NCI-H1694 treated with DMSO at 0.1 percent for 48 hours (cell line): ENCODE measurements at regions not wholly inside any gene's neighbourhood (a gene's known extent, or its start where the extent isn't known, plus 50 kb on each side); places are given as distances from the start of the nearest gene placed in this dataset.
"Not testable (repeated sequence)": the region's sequence is repeated elsewhere in the genome, so short reads cannot be mapped to it uniquely, and the experiment has no call there.

Experiments
- DNase-seq: peaks from one replicate; lab custom pipeline; 2025; lab: John Stamatoyannopoulos, UW

DNA sequence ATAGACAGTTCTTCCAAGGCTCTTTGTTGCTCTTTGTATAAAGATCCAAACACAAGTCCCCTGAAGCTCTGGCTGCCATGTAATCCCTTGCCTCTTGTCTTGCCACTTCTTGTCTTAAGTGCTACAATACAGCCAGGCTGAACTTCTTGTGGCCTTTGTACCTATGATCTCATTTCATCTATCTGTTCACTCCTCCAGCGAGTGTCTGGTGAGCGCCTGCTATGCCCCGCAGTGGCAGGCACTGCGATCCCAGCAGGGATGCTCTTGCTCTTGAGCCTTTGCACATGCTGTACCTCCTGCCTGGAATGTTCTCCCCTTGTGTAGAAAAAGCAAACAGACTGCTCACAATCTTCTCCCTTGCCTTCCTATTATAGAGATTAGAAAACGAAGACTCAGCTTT is 81.9 kb upstream of the ADPGK start:
- no peak for DNase-seq

DNA sequence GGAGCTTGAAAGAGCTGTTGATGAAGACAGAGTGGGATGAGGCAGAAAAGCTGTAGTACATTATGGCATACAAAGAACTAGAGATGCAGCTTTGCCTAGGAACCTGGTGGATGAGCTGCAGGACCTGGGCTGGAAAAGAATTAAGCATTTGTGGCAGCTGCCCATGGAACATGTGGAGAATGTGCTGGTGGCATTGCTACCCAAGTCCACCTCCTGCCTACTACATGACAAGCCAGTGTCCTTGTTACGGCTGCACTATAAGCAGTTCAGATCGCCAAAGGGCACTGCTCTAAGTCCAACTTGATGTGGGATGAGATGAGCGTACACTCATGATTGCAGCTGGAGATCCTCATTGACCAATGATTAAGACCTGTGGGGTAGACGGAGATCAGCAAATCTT is 81.1 kb upstream of the ADPGK start:
- no peak for DNase-seq

DNA sequence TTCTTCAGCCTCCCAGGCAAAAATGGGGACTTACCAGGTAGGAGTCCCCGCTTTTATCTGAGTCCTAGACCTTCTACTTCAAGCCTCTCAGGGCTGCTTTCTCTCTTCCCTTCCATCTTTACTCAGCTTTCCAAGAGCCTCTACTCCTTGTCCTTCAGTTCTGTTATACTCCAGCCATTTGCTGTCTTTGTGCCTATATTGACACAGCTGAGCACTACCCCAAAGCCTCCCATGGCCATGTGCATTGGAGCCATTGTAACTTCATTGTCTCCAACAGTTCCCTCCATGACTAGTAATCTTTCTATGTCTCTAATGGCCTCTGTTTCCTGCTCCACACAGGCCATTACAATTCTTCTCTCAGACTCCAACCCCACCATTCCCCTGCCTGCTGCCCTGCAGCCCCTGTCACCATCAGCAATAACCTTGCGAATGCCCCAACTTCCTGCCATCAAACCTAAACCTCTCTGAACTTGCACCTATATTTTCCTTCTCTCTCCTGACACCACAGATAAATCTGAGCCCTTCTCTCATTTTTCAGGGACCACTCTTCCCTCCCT is 77.9 kb upstream of the ADPGK start:
- DNase-seq, result no peak

DNA sequence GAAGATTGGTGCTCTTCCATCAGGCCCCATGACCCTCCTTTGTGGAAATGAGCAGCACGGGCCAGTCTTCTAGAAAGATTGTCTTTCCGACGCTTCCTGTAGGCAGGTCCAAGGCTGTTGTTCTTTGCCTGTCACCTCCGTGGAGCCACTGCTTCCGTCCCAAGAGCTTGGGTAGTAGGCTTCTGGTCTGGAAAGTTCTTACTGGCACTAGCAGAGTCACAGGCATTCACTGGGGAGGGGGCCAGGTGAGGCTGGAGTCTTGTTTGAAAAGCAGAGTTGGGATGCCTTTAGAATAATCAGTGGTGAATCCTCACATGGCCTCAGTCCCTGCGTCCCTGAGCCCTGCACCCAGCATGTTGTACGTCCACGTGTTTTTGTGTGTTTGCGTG is 76.2 kb upstream of the ADPGK start:
- no peak for DNase-seq

DNA sequence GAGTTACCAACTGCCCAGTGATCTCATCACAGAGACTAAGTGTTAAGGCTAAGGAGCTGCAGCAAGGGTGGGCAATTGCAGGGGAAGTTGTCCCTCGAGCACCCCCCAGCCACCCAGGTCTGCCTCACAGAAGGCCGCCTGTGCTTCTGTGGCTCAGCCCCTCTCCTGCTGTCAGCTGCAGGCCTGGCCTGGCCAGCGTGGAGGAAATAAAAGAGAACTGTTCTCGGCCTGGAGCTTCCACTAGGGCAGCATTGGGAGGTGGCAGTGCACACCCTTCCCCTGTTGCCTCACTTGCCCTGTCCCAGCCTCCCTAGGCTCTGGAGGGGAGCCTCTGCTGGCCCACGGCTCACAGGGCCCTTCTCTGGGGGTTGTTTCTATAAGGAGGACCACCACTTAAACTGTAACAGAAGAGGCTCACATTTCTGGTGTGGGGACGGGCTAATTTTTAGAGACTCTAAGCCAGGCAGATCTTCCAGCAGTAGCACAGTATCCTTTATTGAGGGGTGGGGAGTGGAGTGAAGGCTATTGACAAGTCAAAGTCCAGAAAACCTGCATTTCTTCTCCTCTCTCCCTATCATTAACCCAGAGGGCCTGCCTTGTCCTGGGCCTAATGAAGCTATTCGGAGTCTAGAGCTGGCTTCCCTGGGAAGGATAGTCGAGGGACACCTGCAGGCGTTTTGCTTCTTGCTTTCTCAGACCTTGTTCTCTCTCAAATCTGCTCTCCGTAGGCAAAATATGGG is 75.6 kb upstream of the ADPGK start:
- no peak for DNase-seq

DNA sequence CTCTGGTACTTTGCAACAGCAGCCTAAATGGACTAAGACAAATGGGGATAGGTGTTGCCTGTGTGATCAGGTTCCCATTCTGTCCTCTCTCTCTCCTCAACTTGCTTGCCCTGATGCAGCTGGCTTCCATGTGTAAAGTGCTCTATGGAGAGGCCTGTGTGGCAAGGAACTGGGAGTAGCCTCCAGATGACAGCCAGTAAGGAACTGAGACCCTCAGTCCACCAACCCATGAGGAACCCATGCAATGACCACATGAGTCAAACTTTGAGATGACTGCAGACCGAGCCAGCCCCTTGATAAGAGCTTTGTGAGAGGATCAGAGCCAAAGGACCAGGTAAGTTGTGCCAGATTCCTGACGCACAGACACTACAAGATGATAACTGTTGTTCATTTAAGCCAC is 74.6 kb upstream of the ADPGK start:
- no peak for DNase-seq

DNA sequence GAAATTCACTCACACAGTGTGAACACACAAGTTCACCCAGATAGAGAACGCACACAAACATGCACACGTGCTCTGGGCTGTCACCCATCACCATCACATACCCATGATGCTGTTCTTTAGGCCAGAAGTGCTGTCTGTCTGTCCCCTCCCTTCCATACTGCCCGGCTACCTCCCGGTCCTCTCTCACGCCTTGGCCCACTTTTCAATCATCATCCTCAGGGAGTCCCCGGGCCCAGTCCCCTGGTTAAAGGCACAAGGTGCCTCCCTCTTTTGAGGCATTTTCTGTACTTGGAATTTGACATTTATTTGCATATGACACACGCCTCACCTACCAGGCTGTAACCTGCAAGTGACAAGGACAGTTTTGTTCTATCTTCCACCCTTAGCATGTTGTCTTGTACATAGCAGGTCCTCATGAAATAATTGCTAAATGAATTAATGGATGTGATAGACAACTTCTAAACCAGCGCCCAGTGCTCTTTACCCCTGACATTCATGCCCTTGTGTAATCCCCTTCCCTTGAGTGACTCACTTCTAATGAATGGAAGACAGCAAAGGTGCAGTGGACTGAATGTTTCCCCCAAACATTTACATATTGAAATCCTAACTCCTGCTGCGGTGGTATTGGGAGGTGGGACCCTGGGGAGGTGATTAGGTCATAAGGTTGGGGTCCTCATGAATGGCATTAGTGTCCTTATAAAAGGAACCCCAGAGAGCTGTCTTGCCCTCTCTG is 73.9 kb upstream of the ADPGK start:
- no peak for DNase-seq

DNA sequence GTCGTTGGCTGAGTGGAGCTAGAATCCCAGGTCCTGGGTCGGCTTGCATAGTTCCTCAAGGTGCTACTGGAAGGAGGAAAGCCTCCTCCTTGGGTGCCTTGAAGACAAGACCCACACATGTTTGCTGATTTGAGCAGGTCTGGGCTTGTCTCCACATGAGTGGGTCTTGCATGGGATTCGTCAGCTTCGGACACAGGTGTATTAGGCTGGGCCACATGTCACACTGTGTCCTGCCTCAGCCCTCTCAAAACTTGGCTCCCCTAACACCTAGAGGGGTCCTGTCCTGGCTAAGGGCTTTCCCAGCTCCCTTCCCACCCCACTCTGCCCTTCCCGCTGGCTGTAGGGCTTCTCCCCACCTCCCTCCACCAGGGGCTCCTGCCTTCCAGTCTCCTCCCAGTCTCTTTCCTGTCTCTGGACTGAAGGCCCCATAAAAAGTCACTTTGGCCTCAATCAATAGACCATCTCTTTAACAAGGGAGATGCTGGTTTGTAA is 73.0 kb upstream of the ADPGK start:
- DNase-seq, result no peak

DNA sequence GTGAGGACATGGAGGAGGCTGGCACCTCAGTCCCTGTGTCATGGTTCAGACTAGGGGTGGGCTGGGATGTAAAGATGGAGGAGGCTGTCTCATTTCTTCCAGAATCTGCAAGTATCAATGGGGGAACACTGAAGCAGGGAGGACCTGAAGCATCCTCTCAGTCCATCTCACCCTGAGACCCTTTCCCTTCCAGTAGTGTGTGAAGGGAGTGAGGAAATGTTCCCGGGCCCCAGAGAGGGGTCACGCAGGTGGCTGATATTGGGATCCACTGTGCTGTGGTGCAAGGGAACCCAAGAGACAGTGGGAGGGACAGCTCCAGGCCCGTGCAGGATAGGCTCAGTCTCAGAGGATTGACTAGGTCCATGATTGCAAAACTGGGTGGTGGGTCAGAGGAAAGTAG is 72.2 kb upstream of the ADPGK start:
- DNase-seq, result no peak

DNA sequence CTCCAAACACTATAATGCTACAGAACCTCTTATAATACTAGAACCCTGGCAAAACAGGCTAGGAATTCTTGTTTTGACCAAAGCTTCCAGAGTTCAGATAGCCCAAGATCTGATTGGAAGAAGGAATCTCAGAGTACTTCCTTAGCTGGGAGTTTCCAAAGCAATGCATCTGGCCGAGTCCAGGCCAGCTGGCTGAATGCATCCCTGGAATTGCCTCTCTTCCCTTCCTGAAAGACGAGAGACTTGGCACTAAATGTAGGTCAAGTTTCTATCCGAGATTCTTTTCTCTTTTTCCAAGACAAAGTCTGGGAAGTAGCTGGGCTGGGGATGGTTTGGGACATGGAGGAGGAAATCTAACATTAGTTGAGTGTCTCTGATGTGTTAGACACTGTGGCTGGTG is 68.7 kb upstream of the ADPGK start:
- DNase-seq, result no peak

DNA sequence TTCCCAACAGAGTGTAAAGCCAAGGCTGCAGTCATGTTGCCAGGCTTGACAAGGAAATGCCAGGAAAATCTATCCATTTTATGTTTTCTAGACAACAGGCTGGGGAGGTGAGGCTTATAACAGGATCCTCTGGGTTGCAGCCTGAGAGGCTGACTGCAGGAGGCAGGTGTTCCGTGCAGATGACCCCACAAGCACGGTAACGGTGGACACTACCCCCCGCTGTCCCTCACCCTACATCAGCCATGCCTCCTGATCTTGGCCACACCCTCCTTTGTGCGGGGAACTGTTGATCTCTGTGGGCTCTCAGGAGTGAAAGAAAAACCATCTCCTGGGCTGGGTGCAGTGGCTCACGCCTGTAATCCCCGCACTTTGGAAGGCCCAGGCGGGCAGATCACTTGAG is 68.0 kb upstream of the ADPGK start:
- no peak for DNase-seq

DNA sequence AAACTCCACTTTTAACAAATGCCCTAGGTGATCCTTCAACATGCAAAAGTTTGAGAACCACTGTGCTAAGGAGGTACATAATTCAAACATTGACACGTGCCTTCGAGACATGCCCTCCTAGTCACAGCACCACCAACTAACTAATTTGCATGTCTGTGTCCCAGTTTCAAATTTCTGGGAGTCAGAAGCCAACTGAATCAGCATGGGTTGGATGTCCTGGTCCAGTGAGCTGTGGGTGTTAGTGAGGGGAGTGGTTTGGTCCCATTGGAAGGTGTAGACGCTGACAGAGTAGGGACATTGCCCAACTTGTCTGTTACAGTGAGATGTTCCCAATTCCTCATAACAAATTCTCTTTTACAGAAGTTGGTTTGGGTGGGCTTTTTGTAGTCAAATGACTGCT is 67.3 kb upstream of the ADPGK start:
- DNase-seq, result no peak

DNA sequence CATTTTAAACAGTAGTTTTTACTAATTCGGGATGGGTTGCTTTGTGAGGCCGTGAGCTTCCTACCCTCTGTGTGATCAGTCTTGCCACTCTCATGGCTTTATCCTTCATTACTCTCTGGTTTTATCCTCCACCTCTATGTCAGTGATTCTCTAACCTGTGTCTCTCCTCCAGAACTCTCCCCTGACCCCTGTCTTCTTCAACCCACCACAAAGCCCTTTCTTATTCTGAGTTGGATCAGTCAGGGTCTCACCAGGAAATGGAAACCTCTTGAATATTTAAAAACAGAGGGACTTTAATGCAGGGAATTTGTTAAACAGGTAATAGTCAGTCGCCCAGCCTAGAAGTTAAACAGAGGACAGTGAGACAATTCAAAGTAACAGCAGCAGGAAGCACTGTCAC is 64.2 kb upstream of the ADPGK start:
- DNase-seq, result no peak

DNA sequence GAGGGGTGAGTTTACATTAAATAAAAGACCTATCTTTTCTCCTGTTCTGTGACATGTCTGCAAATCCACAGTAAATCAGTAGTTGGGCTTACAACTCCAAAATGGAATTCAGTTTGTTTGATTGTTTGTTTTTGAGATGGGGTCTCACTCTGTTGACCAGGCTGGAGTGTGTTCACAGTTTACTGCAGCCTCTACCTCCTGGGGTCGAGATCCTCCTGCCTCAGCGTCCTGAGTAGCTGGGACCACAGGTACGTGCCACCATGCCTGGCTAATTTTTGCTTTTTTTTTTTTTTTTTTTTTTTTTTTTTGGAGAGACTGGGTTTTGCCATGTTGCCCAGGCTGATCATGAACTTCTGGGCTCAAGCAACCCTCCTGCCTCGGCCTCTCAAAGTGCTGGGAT is 63.5 kb upstream of the ADPGK start:
- no peak for DNase-seq

DNA sequence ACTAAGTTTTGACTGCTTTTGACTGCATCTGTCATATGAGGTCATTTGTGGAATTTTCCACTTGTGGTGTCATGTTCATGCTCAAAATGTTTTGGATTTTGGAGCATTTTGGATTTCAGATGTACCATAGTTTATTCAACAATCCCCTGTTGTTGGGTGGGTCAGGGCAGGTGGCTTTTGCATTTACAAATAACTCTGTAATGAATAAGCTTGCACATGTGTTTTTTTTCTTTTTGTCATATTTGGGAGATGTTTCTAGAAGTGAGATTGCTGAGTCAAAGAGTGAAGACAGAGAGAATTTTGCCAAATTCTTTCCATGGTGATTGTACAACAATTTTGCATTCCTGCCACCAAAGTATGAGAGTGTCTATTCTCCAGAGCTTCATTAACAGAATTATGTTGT is 62.4 kb upstream of the ADPGK start:
- no peak for DNase-seq

DNA sequence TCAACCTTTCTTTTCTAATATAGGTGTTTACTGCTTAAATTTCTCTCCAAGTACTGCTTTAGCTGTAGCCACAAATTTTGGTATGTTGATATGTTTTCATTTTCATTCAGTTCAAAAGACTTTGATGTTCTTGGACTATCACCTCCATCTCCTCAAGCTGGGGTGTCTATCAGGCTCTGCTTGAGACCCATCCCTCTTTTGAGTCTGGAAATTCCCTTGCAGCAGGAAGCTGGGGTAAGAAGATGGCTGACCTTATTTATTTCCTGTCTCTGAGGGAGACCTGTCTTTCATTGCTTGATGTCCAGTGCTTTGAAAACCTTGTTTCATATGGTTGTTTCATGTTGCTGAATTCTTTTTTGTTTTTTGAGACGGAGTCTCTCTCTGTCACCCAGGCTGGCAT is 60.5 kb upstream of the ADPGK start:
- DNase-seq, result no peak

DNA sequence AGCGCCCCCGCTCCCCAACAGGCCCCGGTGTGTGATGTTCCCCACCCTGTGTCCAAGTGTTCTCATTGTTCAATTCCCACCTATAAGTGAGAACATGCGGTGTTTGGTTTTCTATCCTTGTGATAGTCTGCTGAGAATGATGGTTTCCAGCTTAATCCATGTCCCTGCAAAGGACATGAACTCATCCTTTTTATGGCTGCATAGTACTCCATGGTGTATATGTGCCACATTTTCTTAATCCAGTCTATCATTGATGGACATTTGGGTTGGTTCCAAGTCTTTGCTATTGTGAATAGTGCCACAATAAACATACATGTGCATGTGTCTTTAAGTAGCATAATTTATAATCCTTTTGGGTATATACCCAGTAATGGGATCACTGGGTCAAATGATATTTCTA is 59.8 kb upstream of the ADPGK start:
- DNase-seq, result not testable (repeated sequence)

DNA sequence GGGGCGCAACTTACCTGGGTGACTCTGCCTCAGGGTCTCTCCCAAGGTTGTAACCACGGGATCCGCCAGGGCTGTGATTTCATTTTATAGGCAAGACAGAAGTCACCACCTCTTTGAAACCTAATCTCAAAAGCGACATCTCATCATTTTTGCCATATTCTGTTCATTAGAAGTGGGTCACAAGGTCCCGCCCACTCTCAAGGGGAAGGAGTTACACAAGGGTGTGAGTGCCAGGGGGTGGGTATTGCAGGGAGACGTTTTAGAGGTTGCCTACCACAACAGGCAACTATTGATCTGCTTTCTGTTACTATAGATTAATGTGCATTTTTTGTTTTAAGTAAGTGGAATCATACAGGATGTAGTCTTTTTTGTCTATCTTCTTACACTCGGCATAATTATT is 56.6 kb upstream of the ADPGK start:
- no peak for DNase-seq

DNA sequence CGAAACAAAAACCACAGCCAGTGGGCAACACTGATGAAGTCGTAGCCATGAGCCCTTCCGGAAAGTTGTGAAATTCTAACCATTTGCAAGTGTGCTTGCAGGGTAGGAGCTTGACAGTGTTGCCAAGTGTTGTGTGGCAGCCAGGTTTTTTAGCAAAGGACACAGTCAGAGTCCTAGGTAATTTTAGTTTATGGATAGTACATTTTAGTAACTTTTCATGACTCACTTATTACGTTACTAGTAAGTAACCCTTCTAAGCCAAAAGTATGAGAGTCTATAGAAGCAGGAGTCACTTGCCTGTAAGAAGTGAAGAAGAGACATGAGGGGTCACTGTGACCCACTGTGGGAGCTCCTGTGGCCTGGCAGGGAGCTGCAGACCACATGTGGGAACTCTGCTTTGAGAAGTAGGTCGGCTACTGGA is 54.8 kb upstream of the ADPGK start:
- DNase-seq, result no peak

DNA sequence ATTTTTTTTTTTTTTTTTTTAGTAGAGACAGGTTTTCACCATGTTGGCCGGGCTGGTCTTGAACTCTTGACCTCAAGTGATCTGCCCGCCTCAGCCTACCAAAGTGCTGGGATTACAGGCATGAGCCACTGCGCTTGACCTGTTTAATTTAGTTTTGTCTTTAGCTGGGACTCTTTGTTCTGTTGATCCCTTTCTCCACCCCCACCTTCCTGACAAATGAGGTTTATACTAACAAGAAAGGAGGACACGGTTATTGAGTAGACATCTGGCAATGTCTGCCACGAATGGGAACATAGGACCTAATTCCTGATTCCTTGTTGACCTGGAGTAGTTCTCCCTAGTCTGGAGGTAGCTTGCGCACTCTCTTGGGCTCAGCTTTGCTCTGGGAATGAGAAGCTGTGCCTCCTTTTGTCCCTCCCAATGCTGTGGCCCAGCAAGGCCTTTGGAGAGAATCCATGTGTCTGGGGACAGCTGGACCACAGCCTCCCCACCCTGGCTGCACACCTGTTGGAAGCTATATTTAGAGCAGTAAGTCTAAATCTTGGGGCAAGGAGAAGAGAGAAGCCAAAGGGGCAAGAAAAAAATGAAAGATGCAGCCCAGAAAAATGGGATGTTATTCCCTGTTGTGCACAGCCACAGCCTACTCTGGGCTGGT is 53.2 kb upstream of the ADPGK start:
- no peak for DNase-seq

DNA sequence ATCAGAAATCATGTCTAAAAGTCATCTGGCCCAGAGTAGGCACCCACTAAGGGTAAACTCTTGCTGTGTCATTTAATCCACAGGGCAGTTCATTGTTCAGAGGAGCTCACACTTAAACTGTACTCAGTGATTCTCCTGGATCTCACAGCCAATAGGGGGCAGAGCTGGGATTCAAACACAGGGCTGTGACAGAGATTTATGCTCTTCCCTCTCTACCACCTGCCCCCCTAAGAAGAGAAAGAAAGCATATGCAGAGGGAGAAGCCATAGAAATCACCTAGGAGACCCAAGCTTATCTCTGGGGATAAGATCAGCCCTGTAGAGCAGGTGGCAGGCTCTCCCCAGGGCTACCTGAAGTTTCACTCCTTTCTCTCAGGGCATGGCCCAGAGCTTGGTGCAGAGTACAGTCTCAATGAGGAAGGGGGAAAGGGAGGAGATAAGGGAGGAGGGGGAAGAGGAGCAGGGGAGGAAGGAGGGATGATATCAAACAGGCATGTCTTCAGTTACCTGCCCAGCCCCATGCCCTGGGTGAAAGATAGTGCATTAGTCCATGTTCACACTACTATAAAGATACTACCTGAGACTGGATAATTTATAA is 51.8 kb upstream of the ADPGK start:
- DNase-seq, result peak; percentile 69

DNA sequence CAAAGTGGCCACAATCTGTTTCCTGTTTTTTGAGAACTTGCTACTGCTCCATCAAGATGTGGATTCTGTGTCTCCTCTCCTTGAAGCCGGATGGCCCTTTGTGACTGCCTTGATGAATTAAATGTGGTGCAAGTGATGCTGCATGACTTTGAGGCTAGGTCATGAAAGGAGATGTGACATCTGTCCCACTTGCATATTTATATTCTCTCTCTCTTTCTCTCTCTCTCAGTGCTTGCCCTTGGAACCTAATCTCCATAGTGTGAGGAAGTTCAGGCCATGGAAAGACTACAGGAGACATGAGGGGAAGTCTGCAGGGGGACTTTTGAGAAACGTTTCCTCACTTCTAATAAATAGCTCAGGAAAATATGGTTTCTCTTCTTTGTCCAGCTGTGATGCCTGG is 50.0 kb upstream of the ADPGK start:
- no peak for DNase-seq
